Stimulated activated naive B cell treated with anti-CD40 and anti-IgM and Interleukin-4, amounts not matched to agents 10 μg/mL and 1 μg/mL and 100 μg/mL, for 72 hours (primary cell): ENCODE measurements at regions not wholly inside any gene's neighbourhood (a gene's known extent, or its start where the extent isn't known, plus 50 kb on each side); places are given as distances from the start of the nearest gene placed in this dataset.
A peak's percentile ranks its signal among the peaks of the same experiment; 100 is the strongest.

Source experiments
- ATAC-seq, 2 donors: fragments of 150-1000 bp; cut with Tn5 transposase; replicated peaks; 2 replicates each; pipeline ENCODE4 v1.10.0; 2021; ENCODE audit warnings: moderate library complexity in 1 of 2
- DNase-seq: peaks from one replicate; pipeline ENCODE4 v3.0.0; 2021
- H3K27ac Mint-ChIP-seq: one replicate; pipeline ENCODE4 v1.8.0; 2022; ENCODE audit warnings: mild to moderate bottlenecking, mixed read lengths
- H3K27me3 Mint-ChIP-seq, 2 donors: one replicate each; pipeline ENCODE4 v1.8.0; 2022; ENCODE audit warnings: mixed read lengths in 2 of 2
- H3K36me3 Mint-ChIP-seq, 2 donors: one replicate each; pipeline ENCODE4 v1.8.0; 2022; ENCODE audit warnings: mixed read lengths in 2 of 2, mild to moderate bottlenecking in 1 of 2
- H3K4me1 Mint-ChIP-seq, 2 donors: one replicate each; pipeline ENCODE4 v1.8.0; 2022; ENCODE audit warnings: mixed read lengths in 2 of 2, mild to moderate bottlenecking in 1 of 2
- H3K4me3 Mint-ChIP-seq, 2 donors: one replicate each; pipeline ENCODE4 v1.8.0; 2022; ENCODE audit warnings: mild to moderate bottlenecking in 2 of 2, mixed read lengths in 2 of 2, moderate library complexity in 1 of 2
- H3K9me3 Mint-ChIP-seq, 2 donors: one replicate each; pipeline ENCODE4 v1.8.0; 2022; ENCODE audit warnings: mixed read lengths in 2 of 2, mild to moderate bottlenecking in 1 of 2

- no peaks in the 10 kb centered on the region for H3K27me3 Mint-ChIP-seq
- DNase-seq (no peak), ATAC-seq (no peak)
- no peaks in the 10 kb centered on the region for H3K4me1 Mint-ChIP-seq
- no peak overlapping the region for H3K4me3 Mint-ChIP-seq
- no peak overlapping the region for H3K27ac Mint-ChIP-seq
- no peaks in the 10 kb centered on the region for H3K36me3 Mint-ChIP-seq
- H3K9me3 Mint-ChIP-seq, result peaks cover 6% of the 10 kb centered on the region in 2 donors
Observed at GRCh38 chr18:71020342-71021029, 731.6 kb downstream of the SOCS6 start.

DNA sequence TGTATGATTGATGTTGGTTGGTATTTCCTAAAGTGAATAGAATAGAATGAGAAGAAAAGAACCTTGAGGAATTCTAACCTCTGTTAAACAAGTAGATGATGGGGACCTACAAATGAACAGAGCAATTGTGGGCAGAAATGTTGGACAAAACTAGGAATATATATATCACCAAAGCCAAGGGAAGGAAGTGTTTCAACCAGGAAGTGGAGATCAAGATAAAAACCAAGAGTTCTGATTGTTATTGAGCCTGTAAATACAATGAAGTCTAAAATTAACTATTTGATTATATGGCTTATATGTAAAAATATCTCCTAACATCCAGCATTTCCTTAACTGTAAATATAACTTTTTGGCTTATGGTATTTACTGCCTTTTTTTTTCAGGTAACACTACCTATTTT lies 730.0 kb downstream of the SOCS6 start:
- H3K27ac Mint-ChIP-seq, result no peak overlapping the region
- ATAC-seq, result no peak

DNA sequence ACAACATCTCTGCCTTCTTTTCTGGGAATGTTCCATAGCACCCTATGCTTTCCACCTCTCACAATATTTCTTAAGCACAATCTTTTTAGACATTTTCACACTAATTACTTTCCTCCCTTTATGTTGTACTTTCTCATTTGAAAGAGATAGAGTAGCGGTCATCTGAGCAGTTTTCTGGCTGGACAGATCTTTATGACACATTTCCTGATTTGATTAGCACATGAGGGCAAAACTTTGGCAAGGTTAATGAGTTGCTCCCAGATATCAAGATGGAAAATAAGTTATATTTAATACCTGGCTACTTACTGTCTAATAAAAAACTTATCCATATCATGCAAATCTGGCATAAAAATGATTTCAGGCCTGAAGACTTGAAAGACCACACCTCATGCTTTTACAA lies 723.9 kb downstream of the SOCS6 start:
- Mint-ChIP-seq H3K27me3 (no peaks in the 10 kb centered on the region), H3K4me1 (no peaks in the 10 kb centered on the region), H3K27ac (no peak overlapping the region), H3K9me3 (peaks cover 0 to 6% of the 10 kb centered on the region in 2 donors), H3K4me3 (no peak overlapping the region), H3K36me3 (no peaks in the 10 kb centered on the region)
- DNase-seq, result no peak
- no peak for ATAC-seq

More for the DNA sequence above, 730.0 kb downstream of the SOCS6 start:
- Mint-ChIP-seq H3K36me3 (no peaks in the 10 kb centered on the region), H3K4me3 (no peak overlapping the region), H3K4me1 (no peaks in the 10 kb centered on the region), H3K27me3 (no peaks in the 10 kb centered on the region), H3K9me3 (peaks cover 6% of the 10 kb centered on the region in 2 donors)
- DNase-seq, result no peak

DNA sequence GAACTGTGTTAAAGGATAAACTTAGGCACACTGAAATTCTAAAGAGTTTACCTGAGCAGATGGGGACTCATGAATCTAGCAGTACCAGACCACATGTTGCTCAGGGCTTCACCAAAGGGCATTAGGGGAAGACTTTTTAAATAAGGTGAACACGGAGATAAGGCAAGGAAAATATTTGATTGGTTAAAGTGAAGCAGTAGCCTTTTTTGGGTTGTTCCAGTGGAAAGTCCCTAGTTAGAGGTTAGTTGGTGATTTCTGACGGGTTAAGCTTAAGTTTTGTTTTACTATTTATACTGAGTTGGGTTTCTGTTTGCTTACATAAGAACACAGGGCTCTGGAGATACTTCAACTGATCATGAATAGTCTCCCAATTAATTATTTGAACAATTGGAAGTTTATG lies 722.5 kb downstream of the SOCS6 start:
- Mint-ChIP-seq H3K27ac (no peak overlapping the region), H3K27me3 (no peaks in the 10 kb centered on the region), H3K4me3 (no peak overlapping the region), H3K36me3 (no peaks in the 10 kb centered on the region), H3K4me1 (no peaks in the 10 kb centered on the region), H3K9me3 (peaks cover 0 to 2% of the 10 kb centered on the region in 2 donors)
- DNase-seq (no peak), ATAC-seq (no peak)

DNA sequence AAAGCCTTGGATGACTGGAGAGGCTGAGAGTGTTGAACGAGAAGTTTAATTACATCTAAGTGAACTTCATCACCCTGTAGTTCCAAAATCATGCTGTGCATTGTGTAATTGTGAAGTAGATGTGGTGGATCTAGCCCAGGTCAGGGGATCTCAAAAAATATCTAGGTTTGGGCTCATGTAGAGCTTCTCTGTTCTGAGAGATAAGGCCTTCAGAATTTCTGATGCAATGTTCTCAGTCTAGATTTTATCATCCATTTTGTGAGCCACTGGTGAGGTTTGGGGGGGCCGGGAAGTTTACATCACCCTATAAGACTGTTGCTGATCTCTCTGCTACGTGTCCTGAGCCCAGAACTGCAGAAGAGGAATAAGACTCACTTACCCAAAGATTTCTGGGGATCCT lies 719.4 kb downstream of the SOCS6 start:
- DNase-seq, result no peak
- H3K27me3 Mint-ChIP-seq, result no peaks in the 10 kb centered on the region
- H3K4me1 Mint-ChIP-seq, result no peaks in the 10 kb centered on the region

GRCh38 chr18:71001597-71001996 lies 712.8 kb downstream of the SOCS6 start:
- DNase-seq, result no peak
- H3K4me1 Mint-ChIP-seq, result no peaks in the 10 kb centered on the region
- no peak for ATAC-seq
- no peak overlapping the region for H3K27ac Mint-ChIP-seq
- no peak overlapping the region for H3K4me3 Mint-ChIP-seq
- H3K9me3 Mint-ChIP-seq, result peaks cover 4 to 5% of the 10 kb centered on the region in 2 donors
- H3K36me3 Mint-ChIP-seq, result no peaks in the 10 kb centered on the region
- no peaks in the 10 kb centered on the region for H3K27me3 Mint-ChIP-seq

More for the DNA sequence above, 719.4 kb downstream of the SOCS6 start:
- ATAC-seq, result no peak
- Mint-ChIP-seq H3K9me3 (peaks cover 2 to 4% of the 10 kb centered on the region in 2 donors), H3K27ac (no peak overlapping the region), H3K4me3 (no peak overlapping the region), H3K36me3 (no peaks in the 10 kb centered on the region)

GRCh38 chr18:70998490-70998889 lies 709.6 kb downstream of the SOCS6 start:
- H3K27me3 Mint-ChIP-seq, result no peaks in the 10 kb centered on the region
- no peak overlapping the region for H3K4me3 Mint-ChIP-seq
- H3K9me3 Mint-ChIP-seq, result peaks cover 6 to 10% of the 10 kb centered on the region in 2 donors
- DNase-seq, result no peak
- H3K27ac Mint-ChIP-seq, result no peak overlapping the region
- no peaks in the 10 kb centered on the region for H3K36me3 Mint-ChIP-seq
- H3K4me1 Mint-ChIP-seq, result no peaks in the 10 kb centered on the region
- ATAC-seq, result no peak

GRCh38 chr18:70994116-70994515 lies 705.3 kb downstream of the SOCS6 start:
- Mint-ChIP-seq H3K27ac (no peak overlapping the region), H3K4me3 (no peak overlapping the region), H3K36me3 (no peaks in the 10 kb centered on the region), H3K27me3 (no peaks in the 10 kb centered on the region), H3K9me3 (peaks cover 6 to 10% of the 10 kb centered on the region in 2 donors), H3K4me1 (no peaks in the 10 kb centered on the region)
- DNase-seq (no peak), ATAC-seq (no peak)

DNA sequence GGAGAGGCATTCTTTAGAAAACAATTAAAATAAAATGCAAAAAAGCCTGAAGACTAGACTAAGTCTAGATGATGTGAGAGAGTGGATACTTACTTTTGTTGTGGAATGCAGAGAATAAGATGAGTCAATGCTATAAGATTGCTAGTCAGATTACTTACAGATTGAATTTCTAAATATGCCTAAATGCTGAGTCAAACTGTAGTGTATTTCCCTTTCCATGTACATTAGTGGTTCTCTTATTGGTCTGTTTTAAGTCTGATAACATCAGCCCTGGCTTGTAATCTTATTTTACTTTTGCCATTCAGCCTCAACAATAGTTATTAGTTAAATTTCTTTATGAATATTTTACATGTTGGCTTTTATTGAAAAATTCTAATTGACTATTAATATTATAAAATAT lies 702.7 kb downstream of the SOCS6 start:
- no peak for DNase-seq
- ATAC-seq, result no peak
- H3K4me1 Mint-ChIP-seq, result no peaks in the 10 kb centered on the region
- H3K27ac Mint-ChIP-seq, result no peak overlapping the region
- peaks cover 11 to 13% of the 10 kb centered on the region in 2 donors for H3K9me3 Mint-ChIP-seq
- no peaks in the 10 kb centered on the region for H3K36me3 Mint-ChIP-seq
- no peaks in the 10 kb centered on the region for H3K27me3 Mint-ChIP-seq
- H3K4me3 Mint-ChIP-seq, result no peak overlapping the region

DNA sequence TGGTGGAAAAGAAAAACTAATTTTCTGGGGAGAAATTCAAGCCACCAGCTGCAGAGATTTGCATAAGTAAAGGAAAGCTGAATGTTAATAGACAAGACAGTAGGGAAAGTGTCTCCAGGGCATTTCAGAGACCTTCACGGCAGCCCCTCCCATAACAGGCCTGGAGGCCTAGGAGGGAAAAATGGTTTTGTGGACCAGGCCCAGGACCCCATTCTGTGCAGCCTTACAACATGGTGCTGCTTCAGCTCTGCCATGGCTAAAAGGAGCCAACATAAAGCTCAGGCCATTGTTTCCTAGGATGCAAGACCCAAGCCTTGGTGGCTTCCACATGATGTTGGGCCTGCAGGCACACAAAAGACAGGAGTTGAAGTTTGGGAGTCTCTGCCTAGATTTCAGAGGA lies 697.1 kb downstream of the SOCS6 start:
- H3K4me3 Mint-ChIP-seq, result no peak overlapping the region
- no peak for ATAC-seq
- H3K27ac Mint-ChIP-seq, result no peak overlapping the region
- H3K36me3 Mint-ChIP-seq, result no peaks in the 10 kb centered on the region
- no peak for DNase-seq
- no peaks in the 10 kb centered on the region for H3K27me3 Mint-ChIP-seq
- peaks cover 20 to 21% of the 10 kb centered on the region in 2 donors for H3K9me3 Mint-ChIP-seq
- H3K4me1 Mint-ChIP-seq, result no peaks in the 10 kb centered on the region

DNA sequence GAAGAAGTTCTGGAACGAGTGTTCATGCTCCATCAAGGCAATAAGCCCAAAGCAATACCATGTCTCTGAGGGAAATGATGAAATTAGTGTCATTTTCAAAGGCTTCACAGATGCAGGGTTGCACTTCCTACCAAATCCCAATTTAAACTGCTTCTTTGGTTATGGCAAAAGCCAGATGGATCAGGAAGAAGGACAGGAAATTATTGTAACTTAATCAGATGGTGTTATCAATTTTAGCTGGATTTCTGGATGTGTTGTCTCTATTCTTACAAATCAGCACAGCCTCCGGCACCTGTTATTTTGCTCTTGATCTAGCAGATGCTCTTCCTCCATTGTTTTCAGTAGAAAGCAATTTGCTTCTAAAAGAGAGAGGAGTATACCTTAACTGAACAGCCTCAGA lies 693.4 kb downstream of the SOCS6 start:
- H3K27ac Mint-ChIP-seq, result no peak overlapping the region
- H3K4me3 Mint-ChIP-seq, result no peak overlapping the region
- ATAC-seq (no peak), DNase-seq (no peak)
- H3K27me3 Mint-ChIP-seq, result no peaks in the 10 kb centered on the region
- peaks cover 20 to 21% of the 10 kb centered on the region in 2 donors for H3K9me3 Mint-ChIP-seq
- H3K4me1 Mint-ChIP-seq, result no peaks in the 10 kb centered on the region
- H3K36me3 Mint-ChIP-seq, result no peaks in the 10 kb centered on the region

DNA sequence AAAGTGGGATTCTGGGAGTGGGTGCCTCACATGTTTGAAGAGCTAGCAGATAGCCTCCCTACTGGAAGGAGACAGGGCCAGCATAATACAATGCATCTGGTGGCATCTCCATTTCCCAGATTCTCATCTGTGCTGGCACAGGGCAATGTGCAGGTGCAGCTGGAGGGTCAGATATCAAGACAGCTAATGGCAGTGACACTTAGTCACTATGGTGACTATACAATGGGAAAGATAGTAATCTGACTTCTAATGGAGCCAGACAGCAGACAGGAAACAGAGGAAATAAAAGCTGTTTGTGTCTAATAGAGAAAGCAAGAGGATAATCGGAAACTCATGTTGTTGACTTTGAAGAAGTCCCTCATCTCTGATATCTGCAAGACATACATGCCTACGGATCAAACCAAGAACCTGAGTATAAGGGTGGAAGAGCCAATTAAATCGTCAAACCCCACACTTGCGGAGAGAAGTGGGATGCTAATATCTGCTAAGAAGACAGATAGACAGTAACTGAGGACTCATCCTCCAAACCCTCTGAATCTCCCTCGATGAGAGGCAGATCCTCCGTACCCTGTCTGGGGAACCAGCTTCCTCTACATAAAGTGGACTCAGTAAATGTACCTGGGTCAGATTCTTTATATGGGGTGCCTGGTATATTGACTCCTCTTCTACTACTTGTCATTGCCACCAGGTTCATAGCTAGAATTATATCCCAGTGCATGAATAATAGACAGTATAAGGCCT lies 692.7 kb downstream of the SOCS6 start:
- Mint-ChIP-seq H3K36me3 (no peaks in the 10 kb centered on the region), H3K27me3 (no peaks in the 10 kb centered on the region), H3K4me1 (no peaks in the 10 kb centered on the region), H3K9me3 (peaks cover 16 to 18% of the 10 kb centered on the region in 2 donors), H3K4me3 (no peak overlapping the region), H3K27ac (no peak overlapping the region)
- DNase-seq (no peak), ATAC-seq (peak in 1 of 2 donors; percentile 12)

GRCh38 chr18:70973626-70974025 lies 684.8 kb downstream of the SOCS6 start:
- H3K27ac Mint-ChIP-seq, result no peak overlapping the region
- no peaks in the 10 kb centered on the region for H3K36me3 Mint-ChIP-seq
- DNase-seq (no peak), ATAC-seq (no peak)
- peaks cover 4 to 8% of the 10 kb centered on the region in 2 donors for H3K9me3 Mint-ChIP-seq
- no peaks in the 10 kb centered on the region for H3K27me3 Mint-ChIP-seq
- H3K4me3 Mint-ChIP-seq, result no peak overlapping the region
- H3K4me1 Mint-ChIP-seq, result no peaks in the 10 kb centered on the region

DNA sequence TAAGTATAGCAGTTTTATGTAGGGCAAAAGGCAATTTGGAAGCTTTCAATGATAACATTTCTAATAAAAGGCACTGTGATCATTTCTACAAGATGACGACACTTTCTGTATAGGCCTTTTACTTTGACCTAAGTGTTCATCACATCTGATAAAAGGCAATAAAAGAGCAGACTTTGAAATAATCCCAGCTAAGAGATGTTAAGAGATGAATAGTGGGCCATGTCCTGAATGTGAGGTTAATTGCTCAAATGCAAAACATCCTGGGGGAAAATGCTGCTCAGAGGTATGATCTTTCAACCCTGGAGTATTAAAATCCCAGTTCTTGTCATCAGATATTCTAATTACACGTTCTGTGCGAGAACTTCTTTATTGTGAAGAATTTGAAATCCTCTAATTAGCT lies 677.6 kb downstream of the SOCS6 start:
- H3K36me3 Mint-ChIP-seq, result no peaks in the 10 kb centered on the region
- peaks cover under 1 to 5% of the 10 kb centered on the region in 2 donors for H3K9me3 Mint-ChIP-seq
- DNase-seq (no peak), ATAC-seq (no peak)
- H3K27ac Mint-ChIP-seq, result no peak overlapping the region
- no peaks in the 10 kb centered on the region for H3K4me1 Mint-ChIP-seq
- no peak overlapping the region for H3K4me3 Mint-ChIP-seq
- H3K27me3 Mint-ChIP-seq, result no peaks in the 10 kb centered on the region

- Mint-ChIP-seq H3K4me3 (no peak overlapping the region), H3K36me3 (no peaks in the 10 kb centered on the region), H3K4me1 (no peaks in the 10 kb centered on the region), H3K27me3 (no peaks in the 10 kb centered on the region), H3K27ac (no peak overlapping the region), H3K9me3 (peaks cover 0 to 4% of the 10 kb centered on the region in 2 donors)
- ATAC-seq (no peak), DNase-seq (no peak)
Observed at GRCh38 chr18:70961939-70962338, 673.1 kb downstream of the SOCS6 start.
